Adrenal gland (tissue), 5 donors: ENCODE measurements at regions not wholly inside any gene's neighbourhood (a gene's known extent, or its start where the extent isn't known, plus 50 kb on each side); places are given as distances from the start of the nearest gene placed in this dataset.

Experiments
- CTCF ChIP-seq, 6 experiments: fragments of 450-650 bp in 4 of 6; fragments of 200-600 bp in 2 of 6; sonication (generic) in 1 of 6; IDR thresholded peaks; 1 replicate in 5 of 6; 2 replicates in 1 of 6; pipeline versions ENCODE4 v1.5.1 to v1.8.0; 2016 to 2021; ENCODE audit warnings: antibody characterized with exemption in 6 of 6, mild to moderate bottlenecking in 2 of 6, moderate library complexity in 1 of 6
- POLR2A ChIP-seq, 2 donors: fragments of 450-650 bp; IDR thresholded peaks; one replicate each; pipeline ENCODE4 v1.6.1; 2017; ENCODE audit warnings: antibody characterized with exemption in 2 of 2, mild to moderate bottlenecking in 2 of 2, moderate library complexity in 1 of 2
- donor health status: DM: no; HTN: no; CAD: no.

DNA sequence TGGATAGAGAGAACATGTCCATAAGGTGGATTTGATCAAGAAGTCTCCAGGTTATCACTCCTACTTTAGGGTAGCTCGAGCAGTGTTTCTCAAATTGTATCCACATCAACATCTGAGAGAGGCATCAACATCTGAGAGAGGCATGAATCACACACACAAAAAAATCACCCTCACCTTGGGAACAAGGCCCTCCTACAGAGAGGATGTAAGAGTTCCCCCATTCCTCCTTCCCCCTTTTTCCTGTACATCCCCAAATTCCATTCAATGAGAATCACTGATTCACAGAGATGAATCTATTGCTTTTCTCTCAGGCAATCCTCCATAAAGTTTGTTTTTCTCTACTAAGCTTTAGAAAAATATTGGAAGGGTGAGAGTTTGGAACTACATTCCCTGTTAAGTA lies 233.4 kb upstream of the CDH6 start:
- TF ChIP-seq CTCF (IDR thresholded peaks at IDR 0.05) = no peak
- TF ChIP-seq POLR2A (IDR thresholded peaks at IDR 0.05) = no peak
